ENCODE measurements at regions not wholly inside any gene's neighbourhood (a gene's known extent, or its start where the extent isn't known, plus 50 kb on each side); places are given as distances from the start of the nearest gene placed in this dataset.

DNA sequence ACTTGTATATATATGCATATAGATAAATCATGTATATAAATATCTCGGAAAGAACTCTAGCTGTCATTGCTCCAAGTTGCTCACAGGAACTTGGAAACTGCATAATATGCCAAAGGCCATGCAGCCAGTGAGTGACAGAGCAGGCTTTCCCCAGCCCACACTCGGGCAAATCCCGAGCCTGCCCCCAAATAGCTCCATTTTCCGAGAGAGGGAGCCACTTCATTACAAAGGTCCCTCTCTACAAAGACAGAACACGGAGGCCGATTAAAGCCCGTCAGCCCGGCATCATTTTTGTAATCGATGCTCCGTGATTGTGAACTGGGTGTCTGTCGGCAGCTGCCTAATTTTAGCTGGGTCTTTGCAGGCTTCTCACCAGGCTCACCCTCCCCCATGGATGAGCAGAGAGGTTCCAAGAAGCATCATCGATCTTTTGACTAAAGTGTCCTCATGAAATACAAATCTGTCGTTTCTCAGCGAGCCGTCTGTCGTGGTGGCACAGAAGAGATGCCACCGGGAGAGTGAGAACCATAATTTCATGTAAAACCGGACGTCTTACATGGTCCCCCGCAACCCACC lies 663.9 kb downstream of the PTPRU start:
- no peak for TF ChIP-seq POLR2A (IDR thresholded peaks at IDR 0.05)
- no peak for TF ChIP-seq CTCF (IDR thresholded peaks at IDR 0.05)

Data from ovary (tissue), 3 donors.